ENCODE measurements at regions not wholly inside any gene's neighbourhood (a gene's known extent, or its start where the extent isn't known, plus 50 kb on each side); places are given as distances from the start of the nearest gene placed in this dataset.

DNA sequence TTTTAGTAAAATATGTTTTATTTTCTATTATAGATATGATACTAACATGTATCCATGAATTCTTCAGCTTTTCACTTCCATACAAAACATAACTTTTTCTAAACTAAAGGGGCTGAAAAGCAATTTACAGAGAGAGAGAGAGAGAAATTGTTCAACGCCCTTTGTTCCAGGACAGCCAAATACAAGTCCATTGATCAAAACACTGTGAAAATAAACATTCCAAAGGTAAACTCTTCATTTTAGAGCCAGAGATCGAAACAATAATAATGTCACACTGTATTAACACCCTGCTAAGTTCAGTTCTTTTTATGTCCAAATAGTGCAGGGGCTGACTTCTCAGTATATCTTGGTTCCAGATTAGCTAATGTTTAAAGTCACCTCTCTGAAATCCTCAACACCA lies 516.2 kb upstream of the ATXN8OS start:
- TF ChIP-seq FOXP2 (optimal IDR thresholded peaks at IDR 0.05; ENCODE audit: control extremely low read depth, extremely low read length, insufficient read depth) (no peak), POLR2AphosphoS5 (IDR thresholded peaks at IDR 0.05; ENCODE audit: borderline replicate concordance, low read depth, low read length) (no peak), EZH2 (IDR thresholded peaks at IDR 0.05) (no peak)
- no peaks in the 10 kb centered on the region for H3K9me3 ChIP-seq (ENCODE audit: low read depth, low read length)
- no peak overlapping the region for H3K9ac ChIP-seq (ENCODE audit: insufficient read length)
- DNase-seq (ENCODE audit: low read depth, low spot score): no peak
- H3K36me3 ChIP-seq (ENCODE audit: insufficient read depth, low read length): no peaks in the 10 kb centered on the region
- H3K27ac ChIP-seq: no peak overlapping the region
- H3K4me3 ChIP-seq: no peak overlapping the region

GRCh38 chr13:69589531-69590235 lies 517.9 kb upstream of the ATXN8OS start:
- TF ChIP-seq EZH2 (IDR thresholded peaks at IDR 0.05): no peak
- TF ChIP-seq FOXP2 (optimal IDR thresholded peaks at IDR 0.05; ENCODE audit: control extremely low read depth, extremely low read length, insufficient read depth): no peak
- TF ChIP-seq POLR2AphosphoS5 (IDR thresholded peaks at IDR 0.05; ENCODE audit: borderline replicate concordance, low read depth, low read length): no peak
- no peak overlapping the region for H3K9ac ChIP-seq (ENCODE audit: insufficient read length)

GRCh38 chr13:69585656-69586055 lies 522.0 kb upstream of the ATXN8OS start:
- TF ChIP-seq FOXP2 (optimal IDR thresholded peaks at IDR 0.05; ENCODE audit: control extremely low read depth, extremely low read length, insufficient read depth): no peak
- Histone ChIP-seq H3K9me3 (ENCODE audit: low read depth, low read length) (no peaks in the 10 kb centered on the region), H3K4me3 (no peak overlapping the region), H3K9ac (ENCODE audit: insufficient read length) (no peak overlapping the region), H3K36me3 (ENCODE audit: insufficient read depth, low read length) (no peaks in the 10 kb centered on the region), H3K27ac (no peak overlapping the region)
- no peak for DNase-seq (ENCODE audit: low read depth, low spot score)

More at GRCh38 chr13:69589531-69590235, 517.9 kb upstream of the ATXN8OS start:
- no peak for DNase-seq (ENCODE audit: low read depth, low spot score)
- Histone ChIP-seq H3K36me3 (ENCODE audit: insufficient read depth, low read length) (no peaks in the 10 kb centered on the region), H3K4me3 (no peak overlapping the region), H3K27ac (no peak overlapping the region), H3K9me3 (ENCODE audit: low read depth, low read length) (no peaks in the 10 kb centered on the region)

DNA sequence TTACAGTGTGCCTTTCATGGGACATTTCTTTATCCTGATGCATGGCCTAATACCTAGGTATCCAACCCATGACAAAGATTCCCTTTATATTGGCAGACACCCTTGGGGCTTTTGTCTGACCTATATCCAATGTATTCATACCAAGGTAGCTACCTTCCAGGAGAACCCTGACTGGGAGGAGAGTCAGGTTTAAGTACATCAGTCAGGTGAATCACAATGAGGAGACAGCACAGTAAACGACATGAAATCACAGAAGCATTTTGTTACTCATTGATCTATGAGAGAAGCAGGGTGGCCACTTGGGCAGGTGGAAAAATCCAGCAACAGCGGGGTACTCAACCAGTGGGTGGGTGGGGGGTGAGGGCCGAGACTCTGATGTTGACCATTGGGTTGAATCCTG lies 527.4 kb upstream of the ATXN8OS start:
- no peak for DNase-seq (ENCODE audit: low read depth, low spot score)
- H3K4me3 ChIP-seq: no peak overlapping the region
- H3K9ac ChIP-seq (ENCODE audit: insufficient read length): no peak overlapping the region
- H3K36me3 ChIP-seq (ENCODE audit: insufficient read depth, low read length): no peaks in the 10 kb centered on the region
- H3K27ac ChIP-seq: no peak overlapping the region
- TF ChIP-seq POLR2AphosphoS5 (IDR thresholded peaks at IDR 0.05; ENCODE audit: borderline replicate concordance, low read depth, low read length): no peak
- H3K9me3 ChIP-seq (ENCODE audit: low read depth, low read length): no peaks in the 10 kb centered on the region

- H3K9me3 ChIP-seq (ENCODE audit: low read depth, low read length): no peaks in the 10 kb centered on the region
- no peak overlapping the region for H3K27ac ChIP-seq
- H3K36me3 ChIP-seq (ENCODE audit: insufficient read depth, low read length): no peaks in the 10 kb centered on the region
- H3K4me3 ChIP-seq: no peak overlapping the region
- no peak for DNase-seq (ENCODE audit: low read depth, low spot score)
- H3K9ac ChIP-seq (ENCODE audit: insufficient read length): no peak overlapping the region
- TF ChIP-seq POLR2AphosphoS5 (IDR thresholded peaks at IDR 0.05; ENCODE audit: borderline replicate concordance, low read depth, low read length) (no peak), FOXP2 (optimal IDR thresholded peaks at IDR 0.05; ENCODE audit: control extremely low read depth, extremely low read length, insufficient read depth) (no peak), EZH2 (IDR thresholded peaks at IDR 0.05) (no peak)
Measured at GRCh38 chr13:69579351-69579750, 528.3 kb upstream of the ATXN8OS start.

- H3K9ac ChIP-seq (ENCODE audit: insufficient read length): no peak overlapping the region
- TF ChIP-seq FOXP2 (optimal IDR thresholded peaks at IDR 0.05; ENCODE audit: control extremely low read depth, extremely low read length, insufficient read depth): no peak
- no peak for TF ChIP-seq EZH2 (IDR thresholded peaks at IDR 0.05)
- TF ChIP-seq POLR2AphosphoS5 (IDR thresholded peaks at IDR 0.05; ENCODE audit: borderline replicate concordance, low read depth, low read length): no peak
- H3K36me3 ChIP-seq (ENCODE audit: insufficient read depth, low read length): no peaks in the 10 kb centered on the region
- H3K9me3 ChIP-seq (ENCODE audit: low read depth, low read length): no peaks in the 10 kb centered on the region
- H3K27ac ChIP-seq: no peak overlapping the region
- H3K4me3 ChIP-seq: no peak overlapping the region
- DNase-seq (ENCODE audit: low read depth, low spot score): no peak
Measured at GRCh38 chr13:69571606-69572323, 535.9 kb upstream of the ATXN8OS start.

GRCh38 chr13:69567514-69567913 lies 540.1 kb upstream of the ATXN8OS start:
- no peaks in the 10 kb centered on the region for H3K9me3 ChIP-seq (ENCODE audit: low read depth, low read length)
- no peak overlapping the region for H3K4me3 ChIP-seq
- TF ChIP-seq EZH2 (IDR thresholded peaks at IDR 0.05) (no peak), POLR2AphosphoS5 (IDR thresholded peaks at IDR 0.05; ENCODE audit: borderline replicate concordance, low read depth, low read length) (no peak), FOXP2 (optimal IDR thresholded peaks at IDR 0.05; ENCODE audit: control extremely low read depth, extremely low read length, insufficient read depth) (no peak)
- no peak overlapping the region for H3K9ac ChIP-seq (ENCODE audit: insufficient read length)
- no peak for DNase-seq (ENCODE audit: low read depth, low spot score)
- H3K36me3 ChIP-seq (ENCODE audit: insufficient read depth, low read length): no peaks in the 10 kb centered on the region
- H3K27ac ChIP-seq: no peak overlapping the region

- Histone ChIP-seq H3K36me3 (ENCODE audit: insufficient read depth, low read length) (no peaks in the 10 kb centered on the region), H3K9ac (ENCODE audit: insufficient read length) (no peak overlapping the region), H3K27ac (no peak overlapping the region), H3K9me3 (ENCODE audit: low read depth, low read length) (no peaks in the 10 kb centered on the region), H3K4me3 (no peak overlapping the region)
- DNase-seq (ENCODE audit: low read depth, low spot score): no peak
- TF ChIP-seq POLR2AphosphoS5 (IDR thresholded peaks at IDR 0.05; ENCODE audit: borderline replicate concordance, low read depth, low read length) (no peak), FOXP2 (optimal IDR thresholded peaks at IDR 0.05; ENCODE audit: control extremely low read depth, extremely low read length, insufficient read depth) (no peak), EZH2 (IDR thresholded peaks at IDR 0.05) (no peak)
Measured at GRCh38 chr13:69566104-69566716, 541.4 kb upstream of the ATXN8OS start.

Data from SK-N-MC (cell line).